ENCODE measurements at regions not wholly inside any gene's neighbourhood (a gene's known extent, or its start where the extent isn't known, plus 50 kb on each side); places are given as distances from the start of the nearest gene placed in this dataset.
"Not testable (repeated sequence)": the region's sequence is repeated elsewhere in the genome, so short reads cannot be mapped to it uniquely, and the experiment has no call there.

DNA sequence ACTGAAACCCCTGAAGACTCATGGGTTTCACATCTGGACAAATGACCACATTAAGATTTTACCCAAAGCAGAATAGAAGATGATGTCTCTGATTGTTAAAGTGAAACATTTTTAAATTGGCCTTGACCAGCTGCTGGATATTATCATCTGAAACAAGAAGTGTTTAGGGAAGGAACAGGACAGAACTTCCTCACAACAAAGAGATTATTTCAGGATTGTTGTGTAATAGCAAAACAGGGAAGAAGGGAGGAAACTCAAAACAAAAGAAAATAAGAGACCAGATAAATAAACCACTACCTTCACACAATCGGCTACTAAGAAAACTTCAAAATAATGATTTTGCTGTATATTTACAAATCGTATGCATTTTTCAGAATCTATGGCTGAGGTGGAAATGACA, 319.2 kb upstream of the API5 start:
- DNase-seq (ENCODE audit: low spot score): no peak

- no peak for DNase-seq (ENCODE audit: low spot score)
Observed at GRCh38 chr11:42996421-42997307, 315.1 kb upstream of the API5 start.

DNA sequence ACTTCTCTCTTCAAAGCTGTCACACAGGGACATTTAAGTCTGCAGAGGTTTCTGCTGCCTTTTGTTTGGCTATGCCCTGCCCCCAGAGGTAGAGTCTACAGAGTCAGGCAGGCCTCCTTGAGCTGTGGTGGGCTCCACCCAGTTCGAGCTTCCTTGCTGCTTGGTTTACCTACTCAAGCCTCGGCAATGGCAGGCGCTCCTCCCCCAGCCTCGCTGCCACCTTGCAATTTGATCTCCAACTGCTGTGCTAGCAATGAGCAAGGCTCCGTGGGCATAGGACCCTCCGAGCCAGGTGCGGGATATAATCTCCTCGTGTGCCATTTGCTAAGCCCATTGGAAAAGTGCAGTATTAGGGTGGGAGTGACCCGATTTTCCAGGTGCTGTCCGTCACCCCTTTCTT, 306.9 kb upstream of the API5 start:
- not testable (repeated sequence) for DNase-seq (ENCODE audit: low spot score)

- no peak for DNase-seq (ENCODE audit: low spot score)
Observed at GRCh38 chr11:43010042-43010441, 301.8 kb upstream of the API5 start.

GRCh38 chr11:43012606-43013005, 299.2 kb upstream of the API5 start:
- no peak for DNase-seq (ENCODE audit: low spot score)

DNA sequence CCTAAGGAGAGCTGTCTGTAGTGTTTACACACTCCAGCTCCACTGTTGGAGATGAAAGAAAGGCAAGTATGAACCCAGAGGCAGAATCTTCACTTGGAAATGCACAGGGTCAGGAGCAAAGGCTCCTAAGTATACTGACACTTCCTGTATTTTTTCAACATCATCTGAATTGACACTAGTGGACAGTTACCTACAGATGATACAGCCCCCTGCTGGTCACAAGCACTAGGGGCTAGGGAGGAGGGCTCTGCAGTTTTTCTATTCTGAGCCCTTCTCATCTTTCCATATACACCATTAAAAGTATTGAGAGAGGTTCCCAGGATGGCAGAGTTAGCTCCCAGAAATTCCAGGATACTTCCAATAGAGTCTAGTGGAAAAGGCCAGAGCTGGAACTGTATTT, 290.3 kb upstream of the API5 start:
- no peak for DNase-seq (ENCODE audit: low spot score)

GRCh38 chr11:43034341-43034740, 277.5 kb upstream of the API5 start:
- DNase-seq (ENCODE audit: low spot score): no peak

- DNase-seq (ENCODE audit: low spot score): no peak
Observed at GRCh38 chr11:43035086-43035485, 276.7 kb upstream of the API5 start.

DNA sequence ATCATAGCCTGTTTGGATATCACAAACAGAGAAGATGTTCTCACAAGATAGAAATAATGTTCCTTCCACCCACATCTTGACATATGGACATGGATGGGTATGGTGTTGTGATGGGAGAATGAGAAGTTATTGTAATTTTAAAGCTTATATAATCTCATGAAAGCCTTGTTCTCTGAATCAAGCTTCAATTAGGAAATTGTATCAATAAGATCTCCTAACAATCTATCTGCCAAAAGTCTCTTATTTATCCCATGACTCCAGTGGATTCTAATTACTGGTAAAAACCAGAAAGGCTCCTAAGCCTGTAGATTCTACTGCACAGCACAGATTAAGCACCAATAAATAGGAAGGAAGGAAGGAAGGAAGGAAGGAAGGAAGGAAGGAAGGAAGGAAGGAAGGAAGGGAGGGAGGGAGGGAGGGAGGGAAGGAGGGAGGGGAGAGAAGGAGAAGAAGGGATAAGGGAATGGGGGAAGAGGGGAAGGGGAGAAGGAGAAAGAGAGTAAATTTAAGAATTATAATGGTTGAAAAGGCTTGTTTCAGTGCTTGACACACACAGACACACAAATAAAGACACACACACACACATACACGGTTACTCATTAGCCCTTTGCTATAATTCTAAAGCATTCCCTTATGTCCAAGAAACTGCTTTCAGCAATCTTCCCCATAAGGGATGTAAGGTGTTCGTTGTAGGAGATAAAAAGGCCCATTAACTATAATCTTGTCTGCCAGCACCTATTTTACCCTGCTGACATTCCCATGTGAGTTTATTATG, 258.0 kb upstream of the API5 start:
- no peak for DNase-seq (ENCODE audit: low spot score)

GRCh38 chr11:43067681-43068080, 244.1 kb upstream of the API5 start:
- DNase-seq (ENCODE audit: low spot score): no peak

DNA sequence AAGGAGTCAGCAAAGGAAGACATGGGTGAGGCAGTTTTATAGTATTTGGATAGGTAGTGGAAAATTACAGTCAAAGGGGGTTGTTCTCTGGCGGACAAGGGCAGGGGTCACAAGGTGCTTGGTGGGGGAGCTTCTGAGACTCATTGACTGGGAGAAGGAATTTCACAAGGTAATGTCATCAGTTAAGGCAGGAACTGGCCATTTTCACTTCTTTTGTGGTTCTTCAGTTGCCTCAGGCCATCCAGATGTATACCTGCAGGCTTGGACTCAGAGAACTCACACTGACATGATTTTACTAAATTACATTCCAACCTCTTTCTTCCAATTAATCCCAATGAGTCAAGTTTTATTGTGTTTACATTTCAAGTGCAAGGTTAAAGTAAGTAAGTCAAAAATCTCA, 240.5 kb upstream of the API5 start:
- no peak for DNase-seq (ENCODE audit: low spot score)

DNA sequence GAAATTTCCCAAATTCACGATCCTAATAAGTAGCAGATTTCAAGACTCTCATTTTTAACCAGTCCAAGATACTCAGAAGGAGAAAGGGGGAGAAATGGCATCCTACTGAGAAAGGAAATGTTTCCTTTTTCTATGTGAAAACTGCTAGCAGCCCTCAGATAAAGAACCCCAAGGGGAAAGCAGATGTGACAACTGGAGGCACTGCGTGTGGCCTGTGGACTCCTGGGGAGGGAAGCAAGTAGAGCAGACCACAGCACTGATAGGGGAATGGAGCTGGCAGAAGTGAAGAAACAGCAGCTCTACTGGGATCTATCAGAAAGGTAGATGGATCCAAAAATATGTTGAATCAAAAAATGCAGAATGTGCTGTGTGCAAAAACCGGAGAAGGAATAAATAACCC, 239.7 kb upstream of the API5 start:
- no peak for DNase-seq (ENCODE audit: low spot score)

- DNase-seq (ENCODE audit: low spot score): no peak
Observed at GRCh38 chr11:43072911-43073310, 238.9 kb upstream of the API5 start.

GRCh38 chr11:43074810-43075209, 237.0 kb upstream of the API5 start:
- no peak for DNase-seq (ENCODE audit: low spot score)

DNA sequence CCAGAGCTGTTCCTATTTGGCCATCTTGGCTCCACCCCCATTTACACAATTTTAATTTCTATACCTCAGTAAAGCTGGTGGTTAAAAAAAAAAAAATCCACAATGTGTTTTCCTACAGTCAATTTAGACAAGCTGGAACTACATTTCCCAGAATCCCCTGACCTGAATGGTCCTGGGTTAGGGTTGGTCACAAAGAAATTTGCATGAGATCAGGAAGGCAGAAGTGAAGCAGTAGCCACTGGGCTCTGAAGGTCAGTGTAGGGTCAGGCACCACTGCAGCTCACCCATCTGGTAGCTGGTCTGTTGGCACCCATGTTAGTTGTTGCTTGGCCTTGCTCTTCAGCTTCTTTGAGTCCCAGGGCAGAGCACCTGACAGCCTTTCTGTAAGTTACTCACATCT, 210.7 kb upstream of the API5 start:
- DNase-seq (ENCODE audit: low spot score): no peak

DNA sequence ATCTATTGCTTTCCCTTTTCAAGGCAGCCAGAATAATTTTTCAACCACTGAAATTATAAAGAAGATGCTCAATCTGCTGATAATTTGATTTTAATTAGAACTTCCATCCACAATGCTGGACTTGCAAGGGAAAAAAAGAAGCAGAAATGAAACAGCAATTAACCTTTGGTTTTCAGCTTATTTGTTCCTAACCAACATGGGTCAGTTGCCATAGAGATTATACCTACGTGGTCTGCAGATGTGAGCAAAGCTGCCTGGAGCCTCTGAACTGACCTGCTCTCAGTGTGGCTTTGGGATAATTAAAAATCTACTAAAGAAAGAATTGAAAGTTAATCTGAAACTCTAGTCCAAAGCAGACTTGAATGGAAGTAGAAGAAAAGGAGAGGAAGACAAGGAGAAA, 195.7 kb upstream of the API5 start:
- no peak for DNase-seq (ENCODE audit: low spot score)

DNA sequence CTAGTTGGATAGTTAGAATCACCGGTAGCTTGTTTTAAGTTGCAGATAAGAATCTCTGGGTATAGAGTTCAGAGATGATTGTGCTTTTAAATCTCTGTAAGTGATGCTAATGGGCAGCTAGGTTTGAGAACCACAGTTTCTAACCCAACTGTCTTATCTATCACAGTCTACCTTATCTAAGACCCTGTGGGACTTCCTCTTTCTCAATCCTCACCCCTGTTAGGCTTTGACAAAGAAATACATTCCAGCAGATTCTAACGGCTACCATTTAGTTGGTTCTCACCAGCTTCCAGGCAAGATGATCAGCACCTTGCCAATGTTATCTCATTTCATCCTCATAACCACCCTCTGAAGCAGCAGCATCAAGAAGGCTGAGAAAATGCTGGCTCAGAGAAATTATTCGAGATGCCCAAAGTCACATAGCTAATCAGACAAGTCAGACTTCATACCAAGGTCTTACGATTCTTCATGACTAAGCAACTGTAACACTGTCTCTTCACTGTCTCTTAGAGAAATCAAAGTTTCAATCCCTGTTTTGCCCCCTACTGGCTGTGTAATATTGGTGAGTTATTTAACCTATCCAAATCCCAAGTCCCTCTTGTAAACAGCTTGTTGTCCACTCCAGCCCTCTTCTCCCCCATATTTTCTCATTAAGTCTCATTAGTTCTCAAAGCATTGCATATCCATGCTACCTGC, 192.4 kb upstream of the API5 start:
- no peak for DNase-seq (ENCODE audit: low spot score)

GRCh38 chr11:43122546-43122945, 189.2 kb upstream of the API5 start:
- no peak for DNase-seq (ENCODE audit: low spot score)

GRCh38 chr11:43123443-43123842, 188.4 kb upstream of the API5 start:
- DNase-seq (ENCODE audit: low spot score): no peak

DNA sequence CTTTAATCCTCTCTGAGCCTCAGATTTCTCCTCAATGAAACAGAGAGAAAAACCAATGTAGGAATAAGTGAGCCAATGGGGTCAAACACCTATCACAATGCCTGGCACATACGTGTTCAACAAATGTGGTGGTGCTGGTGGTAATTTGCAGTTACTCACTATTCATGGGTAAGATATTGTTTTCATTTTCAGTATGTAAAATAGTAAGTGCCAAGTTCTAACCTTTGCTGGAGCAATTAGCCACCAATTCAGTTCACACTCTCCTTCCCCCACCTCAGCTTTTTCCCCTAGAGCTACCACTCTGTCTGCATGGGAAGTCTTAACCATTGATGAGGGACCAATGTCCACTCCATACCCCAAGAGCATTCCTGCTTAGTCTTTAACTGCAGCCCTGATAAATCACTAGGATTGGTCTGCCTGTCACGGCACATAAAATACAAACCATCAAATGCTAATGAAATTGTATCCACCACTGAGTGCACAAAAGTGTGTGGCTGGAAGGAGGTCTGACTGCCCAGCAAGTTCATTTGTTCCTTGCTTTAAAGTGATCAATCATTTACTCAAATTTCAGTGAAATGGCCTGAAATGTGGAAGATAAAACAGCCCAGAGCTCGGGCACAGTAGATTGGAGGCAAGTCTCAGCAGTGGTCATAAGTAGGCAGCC, 187.4 kb upstream of the API5 start:
- DNase-seq (ENCODE audit: low spot score): no peak

DNA sequence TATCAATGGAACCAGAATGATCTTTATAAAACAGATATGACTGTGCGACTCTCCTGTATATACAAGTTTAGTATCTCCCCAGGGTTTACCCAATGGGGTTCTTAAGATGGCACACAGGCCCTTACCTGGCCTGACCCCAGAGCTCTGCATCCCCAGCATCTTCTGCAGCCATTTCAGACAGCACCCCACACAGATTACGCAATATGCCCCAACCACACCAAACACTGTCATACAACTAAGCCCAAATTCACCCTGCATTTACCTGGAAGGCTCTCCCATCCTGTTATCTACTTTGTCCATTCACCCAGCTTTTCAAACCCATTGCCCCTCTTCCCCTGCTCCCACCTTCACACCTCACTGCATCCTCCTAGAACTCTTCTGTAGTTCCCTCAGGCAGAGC, 182.5 kb upstream of the API5 start:
- DNase-seq (ENCODE audit: low spot score): no peak

DNA sequence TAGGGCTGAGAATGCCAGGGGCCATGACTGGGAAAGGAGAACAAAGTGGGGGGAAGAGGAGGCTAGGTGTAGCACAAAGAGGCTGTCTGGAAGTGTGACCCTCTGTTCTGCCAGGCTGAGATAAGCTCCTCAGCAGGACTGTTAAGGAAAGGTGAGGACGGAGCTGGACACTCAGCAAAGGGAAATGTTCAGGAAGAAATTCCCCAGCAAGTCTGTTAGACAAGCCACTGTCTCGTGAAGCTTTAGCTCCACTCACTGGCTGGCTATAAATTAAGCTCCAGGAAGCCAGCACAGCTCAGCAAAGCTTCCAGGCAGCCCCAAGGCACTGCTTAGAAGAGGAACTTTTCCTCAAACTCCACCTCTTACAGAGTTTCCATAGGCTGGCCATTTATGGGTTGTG, 181.2 kb upstream of the API5 start:
- no peak for DNase-seq (ENCODE audit: low spot score)
